AG10803 (cell line): ENCODE measurements at regions not wholly inside any gene's neighbourhood (a gene's known extent, or its start where the extent isn't known, plus 50 kb on each side); places are given as distances from the start of the nearest gene placed in this dataset.
"Not testable (repeated sequence)": the region's sequence is repeated elsewhere in the genome, so short reads cannot be mapped to it uniquely, and the experiment has no call there.

Source experiments
- DNase-seq: peaks from one replicate; pipeline ENCODE4 v3.0.0; 2010; ENCODE audit warnings: low read depth
- H3K4me3 ChIP-seq: 2 replicates; pipeline ENCODE4 v1.5.1; 2011; ENCODE audit warnings: mild to moderate bottlenecking, low read length, control low read depth
- CTCF ChIP-seq: conservative IDR thresholded peaks from 2 replicates; pipeline ENCODE4 v1.5.1; 2011; ENCODE audit warnings: mild to moderate bottlenecking, low read length, control low read depth, inconsistent platforms

DNA sequence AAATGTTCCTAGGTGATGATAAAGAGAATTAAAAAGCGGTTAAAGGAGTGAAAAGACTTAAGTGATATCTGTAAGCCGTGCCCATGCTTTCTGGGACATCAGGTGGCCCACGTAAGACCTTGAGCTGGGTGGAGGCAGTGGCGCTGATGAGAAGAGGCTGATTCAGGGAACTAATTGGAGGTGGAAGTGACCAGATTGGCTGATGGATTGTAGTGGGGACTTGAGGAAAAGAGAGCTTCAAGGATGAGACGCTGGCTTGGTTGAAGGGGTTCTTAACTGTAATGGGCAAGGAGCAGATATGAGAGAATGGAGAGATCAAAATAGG is 69.1 kb upstream of the EP300 start:
- TF ChIP-seq CTCF: no peak
- DNase-seq: no peak
- no peak overlapping the region for H3K4me3 ChIP-seq

DNA sequence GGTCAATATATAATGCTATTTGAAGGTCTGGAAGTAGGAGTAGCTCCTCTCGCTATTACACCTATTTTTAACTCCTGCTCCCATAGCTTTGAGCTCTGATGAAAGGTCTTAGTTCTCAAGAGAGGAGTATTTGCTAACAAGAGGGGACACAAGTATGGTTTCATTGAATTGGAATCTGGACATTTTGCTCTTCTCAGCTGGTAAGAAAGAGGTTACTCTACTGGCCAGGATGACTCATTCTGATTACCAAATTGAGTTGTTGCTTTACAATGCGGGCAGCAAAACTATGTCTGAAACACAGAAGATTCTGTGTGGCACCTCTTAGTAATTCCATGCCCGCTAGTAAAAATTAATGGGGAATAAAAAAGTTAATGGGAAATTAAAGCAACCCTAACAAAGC is 63.6 kb upstream of the EP300 start:
- peak; percentile 95 for DNase-seq
- no peak for TF ChIP-seq CTCF
- no peak overlapping the region for H3K4me3 ChIP-seq

DNA sequence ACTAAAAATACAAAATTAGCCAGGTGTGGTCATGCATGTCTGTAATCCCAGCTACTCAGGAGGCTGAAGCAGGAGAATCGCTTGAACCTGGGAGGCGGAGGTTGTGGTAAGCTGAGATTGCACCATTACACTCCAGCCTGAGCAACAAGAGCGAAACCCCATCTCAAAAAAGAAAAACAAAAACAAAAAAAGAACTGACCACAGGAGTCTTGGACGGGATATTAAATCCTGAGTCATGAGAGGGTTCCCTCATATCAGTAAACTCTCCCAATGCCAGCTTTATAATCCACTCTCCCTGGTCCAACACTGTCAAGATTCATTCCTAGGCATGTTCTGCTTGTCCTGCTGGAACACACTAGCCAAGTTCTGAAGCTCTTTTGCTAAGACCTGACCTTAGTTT is 61.5 kb upstream of the EP300 start:
- no peak overlapping the region for H3K4me3 ChIP-seq
- no peak for TF ChIP-seq CTCF
- peak; percentile 56 for DNase-seq

GRCh38 chr22:41034706-41035105 is 57.7 kb upstream of the EP300 start:
- no peak for DNase-seq
- H3K4me3 ChIP-seq: no peak overlapping the region
- TF ChIP-seq CTCF: no peak

GRCh38 chr22:41036924-41037323 is 55.5 kb upstream of the EP300 start:
- no peak for TF ChIP-seq CTCF
- no peak overlapping the region for H3K4me3 ChIP-seq
- DNase-seq: no peak

DNA sequence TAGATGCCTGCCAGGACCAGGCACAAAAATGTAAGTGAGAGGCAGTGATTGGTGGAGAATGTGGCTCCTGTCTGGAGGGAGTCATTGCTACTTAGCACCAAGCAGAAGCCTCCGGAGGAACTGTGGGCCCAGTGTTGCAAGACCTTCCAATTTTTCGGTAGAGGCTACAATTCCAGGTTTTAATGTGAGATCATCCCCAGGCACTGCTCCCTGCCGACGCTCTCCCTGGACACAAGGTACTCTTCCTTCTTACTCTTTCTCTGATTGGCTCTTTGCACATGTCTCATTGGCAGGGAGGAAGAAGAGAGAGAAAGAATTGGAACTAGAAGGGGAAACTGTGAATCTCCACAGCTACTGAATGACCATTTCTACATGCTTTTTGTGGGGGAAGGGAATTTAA is 53.7 kb upstream of the EP300 start:
- DNase-seq: no peak
- no peak for TF ChIP-seq CTCF
- no peak overlapping the region for H3K4me3 ChIP-seq

DNA sequence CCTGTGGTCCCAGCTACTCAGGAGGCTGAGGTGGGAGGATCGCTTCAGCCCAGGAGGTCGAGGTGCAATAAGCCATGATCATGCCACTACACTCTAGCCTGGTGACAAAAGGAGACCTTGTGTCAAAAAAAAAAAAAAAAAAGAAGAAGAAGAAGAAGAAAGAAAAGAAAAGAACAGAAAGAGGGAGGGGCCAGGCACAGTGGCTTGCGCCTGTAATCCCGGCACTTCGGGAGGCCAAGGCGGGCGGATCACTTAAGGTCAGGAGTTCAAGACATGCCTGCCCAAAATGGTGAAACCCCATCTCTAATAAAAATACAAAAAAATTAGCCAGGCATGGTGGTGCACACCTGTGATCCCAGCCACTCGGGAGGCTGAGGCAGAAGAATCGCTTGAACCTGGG is 52.8 kb upstream of the EP300 start:
- DNase-seq, H3K4me3 ChIP-seq: not testable (repeated sequence)

DNA sequence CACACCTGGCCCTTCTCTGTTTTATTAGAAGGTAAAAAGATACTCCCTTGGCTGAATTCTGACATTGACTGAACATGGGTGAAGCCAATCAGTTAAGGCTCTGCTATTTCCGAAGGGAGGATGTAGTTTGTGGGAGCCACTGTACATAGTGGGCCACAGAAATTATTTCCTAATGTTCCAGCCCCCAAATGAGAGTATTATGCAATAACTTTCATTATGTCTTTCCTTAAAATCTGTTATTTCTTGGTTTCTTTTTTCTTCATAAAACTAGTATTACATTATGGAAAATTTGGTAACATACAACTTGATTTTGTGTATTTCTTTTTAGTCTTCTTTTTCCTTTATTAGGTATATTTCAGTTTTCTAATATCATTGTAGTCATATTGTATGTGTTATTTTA is 51.9 kb upstream of the EP300 start:
- no peak for TF ChIP-seq CTCF
- no peak overlapping the region for H3K4me3 ChIP-seq
- no peak for DNase-seq
